Caco-2 (cell line): ENCODE measurements at regions not wholly inside any gene's neighbourhood (a gene's known extent, or its start where the extent isn't known, plus 50 kb on each side); places are given as distances from the start of the nearest gene placed in this dataset.

Source experiments
- BruUV-seq: library from RNA; stranded (reverse); fragments of 400-500 nt; replicated peaks from 2 replicates; lab custom pipeline; 2021; lab: Mats Ljungman, UMichigan
- CTCF ChIA-PET: fragments of 300-600 bp; sonication (Branson Sonifier 250); formaldehyde crosslinking; loops from one replicate; lab custom pipeline; 2022; ENCODE audit warnings: antibody characterized with exemption; lab: Charles Lee
- POLR2A ChIA-PET: fragments of 300-600 bp; sonication (Branson Sonifier 250); formaldehyde crosslinking; loops from one replicate; lab custom pipeline; 2022; ENCODE audit warnings: antibody characterized with exemption; lab: Charles Lee
- DNase-seq, 2 experiments: peaks; one replicate each; pipeline versions ENCODE4 v3.0.0 to v3.0.0-alpha.2; 2020 to 2022
- H3K27me3 ChIP-seq: replicated peaks from 2 replicates; pipeline ENCODE4 v1.6.0; 2011; ENCODE audit warnings: low read length; ENCODE audit not compliant: control insufficient read depth, insufficient read depth
- H3K36me3 ChIP-seq: 2 replicates; pipeline ENCODE4 v1.5.1; 2011; ENCODE audit warnings: low read length; ENCODE audit not compliant: control insufficient read depth, insufficient read depth
- H3K4me1 ChIP-seq: fragments of 250-450 bp; sonication (Bioruptor Pico); 2 replicates; pipeline ENCODE4 v1.5.1; 2020; ENCODE audit warnings: mild to moderate bottlenecking
- H3K4me3 ChIP-seq: 2 replicates; pipeline ENCODE4 v1.5.1; 2011; ENCODE audit warnings: low read depth, mild to moderate bottlenecking, control low read depth, low read length
- H3K9me3 ChIP-seq: fragments of 250-450 bp; sonication (Bioruptor Pico); 2 replicates; pipeline ENCODE4 v1.5.1; 2020; ENCODE audit warnings: mild to moderate bottlenecking, moderate library complexity
- H3K27ac Mint-ChIP-seq: one replicate; pipeline ENCODE4 v1.8.0; 2022; ENCODE audit warnings: mixed read lengths; ENCODE audit not compliant: unreplicated experiment
- H3K27me3 Mint-ChIP-seq: one replicate; pipeline ENCODE4 v1.8.0; 2022; ENCODE audit warnings: mixed read lengths; ENCODE audit not compliant: insufficient read depth, unreplicated experiment
- H3K36me3 Mint-ChIP-seq: one replicate; pipeline ENCODE4 v1.8.0; 2022; ENCODE audit warnings: mild to moderate bottlenecking, mixed read lengths; ENCODE audit not compliant: insufficient read depth, unreplicated experiment
- H3K4me1 Mint-ChIP-seq: one replicate; pipeline ENCODE4 v1.8.0; 2022; ENCODE audit warnings: low read depth, mixed read lengths; ENCODE audit not compliant: unreplicated experiment
- H3K4me3 Mint-ChIP-seq: one replicate; pipeline ENCODE4 v1.8.0; 2022; ENCODE audit warnings: mild to moderate bottlenecking, moderate library complexity, mixed read lengths; ENCODE audit not compliant: unreplicated experiment
- H3K9me3 Mint-ChIP-seq: one replicate; pipeline ENCODE4 v1.8.0; 2022; ENCODE audit warnings: mixed read lengths; ENCODE audit not compliant: unreplicated experiment
- CTCF ChIP-seq, 2 experiments: fragments of 200-600 bp in 1 of 2; IDR thresholded peaks; 1 replicate in 1 of 2; 2 replicates in 1 of 2; pipeline versions ENCODE4 v1.5.1 to v1.8.0; 2011 to 2022; ENCODE audit warnings: antibody characterized with exemption in 1 of 2, control low read depth in 1 of 2, inconsistent platforms in 1 of 2, low read depth in 1 of 2, low read length in 1 of 2, mild to moderate bottlenecking in 1 of 2, moderate library complexity in 1 of 2; ENCODE audit not compliant: insufficient read depth in 1 of 2, severe bottlenecking in 1 of 2, unreplicated experiment in 1 of 2
- intact Hi-C: fragments of 100-400 bp; cut with micrococcal nuclease; formaldehyde crosslinking; loops from one replicate; pipeline ENCODE4 v1.10.0; 2022; ENCODE audit not compliant: unreplicated experiment

- intact Hi-C loops: no loop called here
- peaks cover 11% of the 10 kb centered on the region for H3K4me1 ChIP-seq
- no peak overlapping the region for H3K4me3 ChIP-seq
- Mint-ChIP-seq H3K27ac (no peak overlapping the region), H3K36me3 (no peaks in the 10 kb centered on the region), H3K9me3 (no peaks in the 10 kb centered on the region), H3K4me3 (no peak overlapping the region), H3K4me1 (peaks cover 9% of the 10 kb centered on the region), H3K27me3 (no peaks in the 10 kb centered on the region)
- H3K27me3 ChIP-seq: no peaks in the 10 kb centered on the region
- POLR2A ChIA-PET: interaction anchor here (0.7 kb wide), 1 partner anchor 1520 kb away, joined by 4 read pairs; no protein-coding TSS in a partner anchor
- no TSS peak for BruUV-seq
- no peaks in the 10 kb centered on the region for H3K36me3 ChIP-seq
- CTCF ChIA-PET: no interaction called here
- TF ChIP-seq CTCF (IDR thresholded peaks at IDR 0.05; ENCODE audit: insufficient read depth in 1 of 2, low read depth in 1 of 2, low read length in 1 of 2, severe bottlenecking in 1 of 2, unreplicated experiment in 1 of 2): no peak
- DNase-seq: no peak
- H3K9me3 ChIP-seq: no peaks in the 10 kb centered on the region
Measured at GRCh38 chr16:14366447-14366846, 263.6 kb downstream of the PARN start.

- no peaks in the 10 kb centered on the region for H3K9me3 ChIP-seq
- H3K27me3 Mint-ChIP-seq: no peaks in the 10 kb centered on the region
- no peaks in the 10 kb centered on the region for H3K27me3 ChIP-seq
- intact Hi-C loops: loop anchor here (2.0 kb wide), 1 partner anchor 65 kb away; no protein-coding TSS in a partner anchor
- H3K4me3 ChIP-seq: no peak overlapping the region
- no peaks in the 10 kb centered on the region for H3K36me3 Mint-ChIP-seq
- no peak for DNase-seq
- peaks cover 11% of the 10 kb centered on the region for H3K4me1 ChIP-seq
- H3K27ac Mint-ChIP-seq: no peak overlapping the region
- H3K9me3 Mint-ChIP-seq: no peaks in the 10 kb centered on the region
- no peak overlapping the region for H3K4me3 Mint-ChIP-seq
- no peaks in the 10 kb centered on the region for H3K36me3 ChIP-seq
- no peak for TF ChIP-seq CTCF (IDR thresholded peaks at IDR 0.05; ENCODE audit: insufficient read depth in 1 of 2, low read depth in 1 of 2, low read length in 1 of 2, severe bottlenecking in 1 of 2, unreplicated experiment in 1 of 2)
- CTCF ChIA-PET: no interaction called here
- no TSS peak for BruUV-seq
- H3K4me1 Mint-ChIP-seq: peaks cover 9% of the 10 kb centered on the region
- POLR2A ChIA-PET: no interaction called here
Measured at GRCh38 chr16:14365200-14365851, 264.7 kb downstream of the PARN start.

- peak; percentile 72 to 83 for DNase-seq
- H3K9me3 Mint-ChIP-seq: no peaks in the 10 kb centered on the region
- peak overlapping the region; percentile 72 for H3K4me3 Mint-ChIP-seq
- intact Hi-C loops: loop anchor here (1.0 to 2.0 kb wide), 2 partner anchors 64 to 165 kb away; no protein-coding TSS in a partner anchor
- BruUV-seq: no TSS peak
- Histone ChIP-seq H3K36me3 (no peaks in the 10 kb centered on the region), H3K4me3 (peak overlapping the region; percentile 27), H3K27me3 (no peaks in the 10 kb centered on the region), H3K4me1 (peaks cover 11% of the 10 kb centered on the region), H3K9me3 (no peaks in the 10 kb centered on the region)
- peaks cover 9% of the 10 kb centered on the region for H3K4me1 Mint-ChIP-seq
- peak overlapping the region; percentile 79 for H3K27ac Mint-ChIP-seq
- TF ChIP-seq CTCF (IDR thresholded peaks at IDR 0.05; ENCODE audit: insufficient read depth in 1 of 2, low read depth in 1 of 2, low read length in 1 of 2, severe bottlenecking in 1 of 2, unreplicated experiment in 1 of 2): no peak
- ChIA-PET POLR2A (no interaction called here), CTCF (no interaction called here)
- no peaks in the 10 kb centered on the region for H3K36me3 Mint-ChIP-seq
- no peaks in the 10 kb centered on the region for H3K27me3 Mint-ChIP-seq
Measured at GRCh38 chr16:14364386-14365199, 265.5 kb downstream of the PARN start.
